ENCODE measurements at regions not wholly inside any gene's neighbourhood (a gene's known extent, or its start where the extent isn't known, plus 50 kb on each side); places are given as distances from the start of the nearest gene placed in this dataset.

- no peak for TF ChIP-seq CTCF (IDR thresholded peaks at IDR 0.05; ENCODE audit: low read length)
- no peak for TF ChIP-seq EZH2 (optimal IDR thresholded peaks at IDR 0.05; ENCODE audit: low read depth, low read length)
- no peak for TF ChIP-seq EZH2phosphoT487 (IDR thresholded peaks at IDR 0.05; ENCODE audit: low read length)
Observed at GRCh38 chr5:74257645-74258313, 382.7 kb downstream of the ENC1 start.
